M059J (cell line): ENCODE measurements at regions not wholly inside any gene's neighbourhood (a gene's known extent, or its start where the extent isn't known, plus 50 kb on each side); places are given as distances from the start of the nearest gene placed in this dataset.

Experiments
- DNase-seq: peaks from one replicate; pipeline ENCODE4 v3.0.0-alpha.2; 2012; ENCODE audit warnings: low read depth

DNA sequence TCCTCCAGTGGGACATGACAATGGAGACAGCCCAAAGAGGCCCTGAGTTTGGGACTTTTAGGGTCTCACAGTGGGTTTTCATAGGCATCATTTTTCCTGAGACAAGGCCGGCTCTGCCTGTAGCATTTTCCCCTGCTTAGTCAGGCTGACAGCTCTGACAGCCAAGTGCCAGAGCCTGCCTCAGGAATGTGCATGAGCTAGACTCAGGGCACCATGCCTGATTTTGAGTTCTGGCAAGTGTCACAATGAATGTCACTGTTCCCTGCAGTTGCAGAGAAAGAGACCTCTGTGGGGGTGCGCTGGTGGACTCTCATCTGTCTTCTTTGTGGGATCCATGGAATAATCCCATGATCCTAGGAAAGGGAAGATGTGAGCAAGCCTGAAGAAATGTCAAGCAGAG lies 343.3 kb upstream of the TSPY4 start:
- no peak for DNase-seq

DNA sequence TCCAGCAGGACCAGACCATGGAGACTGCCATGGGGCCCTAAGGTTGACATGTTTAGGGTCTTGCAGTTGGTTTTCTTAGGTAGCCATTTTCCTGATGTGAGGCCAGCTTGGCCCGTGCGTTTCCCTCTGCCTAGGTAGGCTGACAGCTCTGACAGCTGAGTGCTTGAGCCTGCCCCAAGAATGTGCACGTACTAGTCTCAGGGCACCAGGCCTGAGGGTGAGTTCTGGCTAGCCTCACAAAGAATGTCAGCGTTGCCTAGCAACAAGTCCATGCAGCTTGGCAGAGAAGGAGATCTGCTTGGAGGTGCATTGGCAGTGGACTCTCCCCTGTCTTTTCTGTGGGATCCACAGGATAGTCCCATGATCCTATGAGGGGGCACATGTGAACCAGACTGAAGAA lies 336.0 kb upstream of the TSPY4 start:
- DNase-seq, result peak; percentile 0

DNA sequence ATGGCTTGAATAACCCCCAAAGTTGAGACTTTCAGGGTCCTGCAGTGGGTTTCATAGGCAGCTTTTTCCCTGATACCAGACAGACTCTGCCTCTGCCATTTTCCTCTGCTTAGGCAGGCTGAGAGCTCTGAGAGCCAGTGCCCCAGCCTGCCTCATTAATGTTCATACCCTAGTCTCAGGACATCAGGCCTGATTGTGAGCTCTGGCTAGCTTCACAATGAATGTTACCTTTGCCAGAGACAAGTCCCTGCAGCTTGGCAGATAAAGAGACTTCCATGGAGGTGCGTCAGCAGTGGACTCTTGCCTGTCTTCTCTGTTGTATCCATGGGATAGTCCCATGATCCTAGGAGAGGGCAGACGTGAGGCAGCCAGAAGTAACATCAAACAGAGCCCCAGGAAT lies 333.5 kb upstream of the TSPY4 start:
- no peak for DNase-seq

DNA sequence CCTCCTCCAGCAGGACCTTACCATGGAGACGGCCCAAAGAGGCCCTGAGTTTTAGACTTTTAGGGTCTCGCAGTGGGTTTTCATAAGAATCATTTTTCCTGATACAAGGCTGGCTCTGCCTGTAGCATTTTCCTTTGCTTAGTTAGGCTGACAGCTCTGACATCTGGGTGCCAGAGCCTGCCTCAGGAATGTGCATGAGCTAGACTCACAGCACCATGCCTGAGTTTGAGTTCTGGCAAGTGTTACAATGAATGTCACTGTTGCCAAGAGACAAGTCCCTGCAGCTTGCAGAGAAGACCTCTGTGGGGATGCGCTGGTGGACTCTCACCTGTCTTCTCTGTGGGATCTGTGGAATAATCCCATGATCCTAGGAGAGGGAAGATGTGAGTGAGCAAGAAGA lies 328.6 kb upstream of the TSPY4 start:
- DNase-seq, result no peak

DNA sequence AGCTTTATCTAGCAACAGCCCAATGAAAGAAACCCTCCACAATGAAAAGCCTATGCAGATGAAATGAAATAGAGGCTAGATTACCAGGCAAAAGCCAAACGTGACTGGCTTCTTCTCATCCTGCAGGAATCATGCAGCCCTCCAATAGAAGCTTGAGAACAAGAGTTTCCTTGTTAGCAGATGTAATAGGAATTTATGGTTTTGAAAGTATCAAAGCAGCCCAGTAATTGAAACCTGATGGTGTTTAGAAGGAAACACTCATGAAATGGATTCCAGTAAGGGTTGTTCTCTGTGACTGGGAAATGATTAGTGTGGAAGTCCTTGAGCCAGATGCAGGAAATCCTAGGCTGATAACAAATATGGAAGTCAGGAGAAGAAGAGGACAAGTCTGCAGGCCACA lies 320.3 kb upstream of the TSPY4 start:
- DNase-seq, result no peak

DNA sequence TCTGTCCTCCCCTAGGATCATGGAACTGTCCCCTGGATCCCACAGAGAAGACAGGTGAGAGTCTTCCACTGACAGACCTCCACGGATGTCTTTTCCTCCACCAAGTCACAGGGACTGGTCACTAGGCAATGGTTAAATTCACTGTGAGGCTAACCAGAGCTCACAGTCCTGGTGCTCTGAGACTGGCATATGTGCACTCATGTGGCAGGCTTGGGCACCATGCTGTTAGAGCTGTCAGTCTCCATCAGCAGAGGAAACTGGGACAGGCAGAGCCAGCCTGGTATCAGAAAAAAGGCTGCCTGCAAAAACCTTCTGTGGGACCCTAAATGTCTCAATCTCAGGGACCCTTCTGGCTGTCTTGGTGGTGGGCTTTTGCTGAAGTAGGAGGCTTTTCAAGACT lies 318.9 kb upstream of the TSPY4 start:
- no peak for DNase-seq

DNA sequence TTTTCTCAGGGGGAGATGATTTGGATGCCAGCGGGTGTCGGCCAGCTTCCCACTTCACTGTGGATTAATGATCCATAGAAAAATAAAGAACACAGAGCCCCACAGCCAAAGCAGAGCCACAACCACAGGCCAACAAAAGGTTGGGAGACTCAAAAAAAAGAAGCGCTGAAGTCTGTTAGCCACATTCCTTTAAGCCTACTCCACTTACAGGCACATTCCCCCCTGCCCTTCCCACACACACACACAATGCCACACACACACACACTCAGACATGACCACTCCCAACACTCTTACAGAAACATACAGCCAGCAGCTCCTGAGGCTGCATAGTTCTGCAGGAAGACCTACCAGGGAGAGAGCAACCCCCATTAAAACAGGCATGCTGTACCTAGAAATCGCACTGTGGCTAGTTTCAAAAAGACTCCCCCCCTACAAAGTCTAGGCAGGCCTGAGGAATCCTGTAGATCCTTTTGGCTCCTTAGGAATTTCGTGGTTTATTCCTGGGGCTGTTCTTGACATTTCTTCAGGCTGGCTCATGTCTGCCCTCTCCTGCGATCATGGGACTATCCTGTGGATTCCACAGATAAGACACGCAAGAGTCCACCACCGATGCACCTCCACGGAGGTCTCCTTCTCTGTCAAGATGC lies 309.4 kb upstream of the TSPY4 start:
- DNase-seq, result no peak

DNA sequence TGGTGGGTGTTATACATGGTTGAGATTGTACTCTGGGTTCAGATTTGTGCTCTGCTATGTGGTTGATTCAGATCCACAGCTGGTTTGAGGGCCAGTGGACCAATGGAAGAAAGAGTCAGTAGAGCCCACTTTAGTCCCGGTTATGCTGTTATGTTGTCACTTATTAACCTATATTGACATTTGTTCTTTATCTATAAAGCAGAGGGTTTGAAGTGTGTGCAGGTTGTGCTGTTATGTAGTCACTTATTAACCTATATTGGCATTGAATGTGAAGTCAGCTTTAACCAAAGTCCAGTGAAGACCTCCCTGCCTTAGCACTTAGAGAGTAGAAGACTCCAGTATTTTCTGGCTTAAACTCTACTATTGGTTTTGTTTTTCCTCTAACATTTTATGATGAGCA lies 307.3 kb upstream of the TSPY4 start:
- no peak for DNase-seq

DNA sequence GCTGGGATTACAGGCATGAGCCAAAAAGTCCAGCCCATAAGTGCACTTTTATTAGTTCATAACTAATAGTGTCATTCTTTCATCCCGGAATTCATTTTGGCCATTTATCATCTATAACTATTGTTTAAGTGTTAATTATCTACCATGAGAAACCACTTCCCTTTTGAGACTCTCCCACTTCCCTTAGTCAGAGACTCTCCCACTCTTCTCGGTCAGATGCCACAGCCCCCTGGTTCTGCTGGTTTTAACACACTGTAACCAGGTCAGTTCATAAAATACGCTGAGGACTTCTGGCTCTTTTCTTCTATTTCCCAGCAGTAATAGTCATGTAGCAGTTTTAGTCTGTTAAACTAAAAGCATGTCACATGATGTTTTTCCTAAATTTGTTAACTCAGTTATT lies 303.0 kb upstream of the TSPY4 start:
- DNase-seq, result no peak

DNA sequence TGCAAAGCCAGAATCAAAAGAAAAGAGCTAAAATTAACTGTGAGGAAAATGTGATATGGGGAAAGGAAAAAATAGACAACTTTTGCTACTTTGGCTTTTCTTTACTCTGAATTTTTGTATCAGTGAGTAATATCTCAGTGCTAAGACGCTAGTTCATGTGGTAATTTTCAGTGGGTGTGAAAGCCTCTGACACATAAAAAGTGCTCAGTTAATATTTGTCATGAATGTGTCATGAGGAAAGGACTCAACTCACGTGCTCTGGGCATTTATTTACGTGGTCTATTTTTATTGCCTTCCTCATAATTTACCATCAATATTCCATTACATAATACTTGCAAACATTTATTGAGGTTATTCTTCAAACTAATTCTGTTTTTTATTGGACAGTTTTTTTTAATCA lies 302.0 kb upstream of the TSPY4 start:
- DNase-seq, result no peak

DNA sequence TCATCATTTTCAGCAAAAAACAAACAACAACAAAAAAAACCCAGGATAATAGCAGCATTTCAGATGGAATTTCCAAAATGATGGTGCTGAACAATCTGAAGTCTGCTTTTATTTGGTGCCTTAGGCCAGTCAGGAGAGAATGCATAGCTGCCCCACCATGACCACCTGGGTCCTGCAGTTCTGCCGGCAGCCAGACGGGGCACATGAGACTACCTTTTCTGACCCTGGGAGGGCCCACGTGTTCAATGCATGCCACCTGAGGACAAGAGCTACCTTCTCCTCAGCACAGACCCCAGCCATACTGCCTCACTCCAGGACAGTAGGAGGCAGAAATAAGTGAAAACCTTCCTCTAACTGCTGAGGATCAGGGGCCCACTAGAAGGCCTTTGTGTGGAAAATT lies 295.8 kb upstream of the TSPY4 start:
- no peak for DNase-seq
